WI38 (cell line): ENCODE measurements at regions not wholly inside any gene's neighbourhood (a gene's known extent, or its start where the extent isn't known, plus 50 kb on each side); places are given as distances from the start of the nearest gene placed in this dataset.

Source experiments
- H3K4me3 ChIP-seq: 2 replicates; pipeline ENCODE4 v1.5.1; 2011; ENCODE audit warnings: low read depth, mild to moderate bottlenecking, control low read depth, low read length
- CTCF ChIP-seq: IDR thresholded peaks from 2 replicates; pipeline ENCODE4 v1.5.1; 2012; ENCODE audit warnings: low read depth, mild to moderate bottlenecking, control low read depth, low read length

GRCh38 chr1:90561911-90562310, 155.2 kb downstream of the BARHL2 start:
- no peak overlapping the region for H3K4me3 ChIP-seq
- TF ChIP-seq CTCF, result no peak

- TF ChIP-seq CTCF, result no peak
- no peak overlapping the region for H3K4me3 ChIP-seq
Observed at GRCh38 chr1:90561103-90561783, 155.9 kb downstream of the BARHL2 start.

GRCh38 chr1:90558754-90559378, 158.2 kb downstream of the BARHL2 start:
- TF ChIP-seq CTCF, result no peak
- H3K4me3 ChIP-seq, result no peak overlapping the region

GRCh38 chr1:90558126-90558525, 159.0 kb downstream of the BARHL2 start:
- H3K4me3 ChIP-seq, result no peak overlapping the region
- TF ChIP-seq CTCF, result no peak

GRCh38 chr1:90557706-90558105, 159.4 kb downstream of the BARHL2 start:
- no peak overlapping the region for H3K4me3 ChIP-seq
- no peak for TF ChIP-seq CTCF

- no peak for TF ChIP-seq CTCF
- H3K4me3 ChIP-seq, result no peak overlapping the region
Observed at GRCh38 chr1:90550626-90551406, 166.3 kb downstream of the BARHL2 start.

- no peak for TF ChIP-seq CTCF
Observed at GRCh38 chr1:90544356-90544755, 172.7 kb downstream of the BARHL2 start.

More at GRCh38 chr1:90544356-90544755, 172.7 kb downstream of the BARHL2 start:
- H3K4me3 ChIP-seq, result no peak overlapping the region
